Activated naive CD4-positive, alpha-beta T cell treated with anti-CD3 and anti-CD28 coated beads, Interleukin-2, amount 50 U/mL, for 24 hours (primary cell): ENCODE measurements at regions not wholly inside any gene's neighbourhood (a gene's known extent, or its start where the extent isn't known, plus 50 kb on each side); places are given as distances from the start of the nearest gene placed in this dataset.

Experiments used
- H3K27ac Mint-ChIP-seq: one replicate; pipeline ENCODE4 v1.8.0; 2021; ENCODE audit warnings: mild to moderate bottlenecking, mixed read lengths
- H3K27me3 Mint-ChIP-seq: one replicate; pipeline ENCODE4 v1.8.0; 2021; ENCODE audit warnings: mixed read lengths
- H3K36me3 Mint-ChIP-seq: one replicate; pipeline ENCODE4 v1.8.0; 2021; ENCODE audit warnings: mixed read lengths
- H3K4me1 Mint-ChIP-seq: one replicate; pipeline ENCODE4 v1.8.0; 2021; ENCODE audit warnings: mixed read lengths
- H3K4me3 Mint-ChIP-seq: one replicate; pipeline ENCODE4 v1.8.0; 2021; ENCODE audit warnings: mild to moderate bottlenecking, mixed read lengths
- H3K9me3 Mint-ChIP-seq: one replicate; pipeline ENCODE4 v1.8.0; 2021; ENCODE audit warnings: mixed read lengths

- Mint-ChIP-seq H3K36me3 (no peaks in the 10 kb centered on the region), H3K27ac (no peak overlapping the region), H3K27me3 (peaks cover 2% of the 10 kb centered on the region), H3K4me1 (no peaks in the 10 kb centered on the region), H3K9me3 (no peaks in the 10 kb centered on the region), H3K4me3 (no peak overlapping the region)
Measured at GRCh38 chr10:69742928-69743602, 58.6 kb upstream of the COL13A1 start.

- Mint-ChIP-seq H3K4me3 (no peak overlapping the region), H3K9me3 (no peaks in the 10 kb centered on the region), H3K27me3 (peaks cover 2% of the 10 kb centered on the region), H3K36me3 (no peaks in the 10 kb centered on the region), H3K27ac (no peak overlapping the region), H3K4me1 (no peaks in the 10 kb centered on the region)
Measured at GRCh38 chr10:69744971-69745370, 56.7 kb upstream of the COL13A1 start.

- H3K36me3 Mint-ChIP-seq, result no peaks in the 10 kb centered on the region
- peaks cover 2% of the 10 kb centered on the region for H3K27me3 Mint-ChIP-seq
- H3K9me3 Mint-ChIP-seq, result no peaks in the 10 kb centered on the region
- no peak overlapping the region for H3K27ac Mint-ChIP-seq
- H3K4me3 Mint-ChIP-seq, result no peak overlapping the region
- no peaks in the 10 kb centered on the region for H3K4me1 Mint-ChIP-seq
Measured at GRCh38 chr10:69745698-69746097, 56.0 kb upstream of the COL13A1 start.

GRCh38 chr10:69747179-69747578, 54.5 kb upstream of the COL13A1 start:
- H3K4me1 Mint-ChIP-seq, result no peaks in the 10 kb centered on the region
- no peak overlapping the region for H3K27ac Mint-ChIP-seq
- no peaks in the 10 kb centered on the region for H3K36me3 Mint-ChIP-seq
- H3K27me3 Mint-ChIP-seq, result no peaks in the 10 kb centered on the region
- no peak overlapping the region for H3K4me3 Mint-ChIP-seq
- no peaks in the 10 kb centered on the region for H3K9me3 Mint-ChIP-seq

- Mint-ChIP-seq H3K4me3 (no peak overlapping the region), H3K9me3 (no peaks in the 10 kb centered on the region), H3K36me3 (no peaks in the 10 kb centered on the region), H3K27me3 (no peaks in the 10 kb centered on the region), H3K27ac (no peak overlapping the region), H3K4me1 (no peaks in the 10 kb centered on the region)
Measured at GRCh38 chr10:69748621-69749020, 53.1 kb upstream of the COL13A1 start.

GRCh38 chr10:69749178-69750010, 52.3 kb upstream of the COL13A1 start:
- H3K27ac Mint-ChIP-seq, result no peak overlapping the region
- no peaks in the 10 kb centered on the region for H3K4me1 Mint-ChIP-seq
- no peaks in the 10 kb centered on the region for H3K9me3 Mint-ChIP-seq
- H3K4me3 Mint-ChIP-seq, result no peak overlapping the region
- no peaks in the 10 kb centered on the region for H3K27me3 Mint-ChIP-seq
- no peaks in the 10 kb centered on the region for H3K36me3 Mint-ChIP-seq

- Mint-ChIP-seq H3K27ac (no peak overlapping the region), H3K36me3 (no peaks in the 10 kb centered on the region), H3K27me3 (no peaks in the 10 kb centered on the region), H3K4me3 (no peak overlapping the region), H3K4me1 (no peaks in the 10 kb centered on the region), H3K9me3 (no peaks in the 10 kb centered on the region)
Measured at GRCh38 chr10:69750011-69750373, 51.7 kb upstream of the COL13A1 start.

GRCh38 chr10:69750725-69751124, 51.0 kb upstream of the COL13A1 start:
- Mint-ChIP-seq H3K4me3 (no peak overlapping the region), H3K36me3 (no peaks in the 10 kb centered on the region), H3K9me3 (no peaks in the 10 kb centered on the region), H3K4me1 (no peaks in the 10 kb centered on the region), H3K27ac (no peak overlapping the region), H3K27me3 (no peaks in the 10 kb centered on the region)

- no peaks in the 10 kb centered on the region for H3K9me3 Mint-ChIP-seq
- H3K4me1 Mint-ChIP-seq, result no peaks in the 10 kb centered on the region
- H3K36me3 Mint-ChIP-seq, result no peaks in the 10 kb centered on the region
- no peak overlapping the region for H3K27ac Mint-ChIP-seq
- H3K4me3 Mint-ChIP-seq, result no peak overlapping the region
- no peaks in the 10 kb centered on the region for H3K27me3 Mint-ChIP-seq
Measured at GRCh38 chr10:69751214-69751613, 50.5 kb upstream of the COL13A1 start.
